HEK293 (cell line): ENCODE measurements at regions not wholly inside any gene's neighbourhood (a gene's known extent, or its start where the extent isn't known, plus 50 kb on each side); places are given as distances from the start of the nearest gene placed in this dataset.

Experiments used
- CTCF ChIA-PET: fragments of 350-600 bp; formaldehyde crosslinking; extraction: SDS; loops from one replicate; lab custom pipeline; 2021; ENCODE audit warnings: antibody characterized with exemption; lab: Yijun Ruan, JAX
- POLR2A ChIA-PET: fragments of 300-600 bp; formaldehyde crosslinking; extraction: SDS; loops from one replicate; lab custom pipeline; 2020; ENCODE audit warnings: antibody characterized with exemption, inconsistent platforms; lab: Yijun Ruan, JAX
- H3K27ac ChIP-seq: fragments of 200-500 bp; sonication (Bioruptor generic); 2 replicates; pipeline ENCODE4 v1.5.1; 2014; ENCODE audit warnings: low read depth, low read length, control low read depth, inconsistent platforms; ENCODE audit errors: extremely low read depth
- H3K36me3 ChIP-seq, 2 experiments: fragments of 200-500 bp in 1 of 2; sonication (Bioruptor generic) in 1 of 2; 1 replicate in 1 of 2; 2 replicates in 1 of 2; pipeline ENCODE4 v1.5.1; 2014 to 2017; ENCODE audit warnings: inconsistent platforms in 2 of 2, low read length in 2 of 2; ENCODE audit not compliant: control insufficient read depth in 2 of 2, insufficient read depth in 1 of 2
- H3K4me1 ChIP-seq: fragments of 200-500 bp; sonication (Bioruptor generic); 2 replicates; pipeline ENCODE4 v1.5.1; 2014; ENCODE audit warnings: mild to moderate bottlenecking, low read length, inconsistent platforms; ENCODE audit not compliant: control insufficient read depth, insufficient read depth
- H3K4me3 ChIP-seq: 2 replicates; pipeline ENCODE4 v1.5.1; 2011; ENCODE audit warnings: low read depth, mild to moderate bottlenecking, control low read depth, low read length, moderate library complexity
- H3K9me3 ChIP-seq: fragments of 200-500 bp; sonication (Bioruptor generic); 2 replicates; pipeline ENCODE4 v1.5.1; 2014; ENCODE audit warnings: low read depth, low read length, inconsistent platforms; ENCODE audit not compliant: control insufficient read depth, insufficient read depth
- EGR2 ChIP-seq: fragments of 450-650 bp; formaldehyde crosslinking; IDR thresholded peaks from 2 replicates; pipeline ENCODE4 v1.5.1; 2016; ENCODE audit warnings: low read depth, missing biosample characterization, missing genetic modification characterization
- KLF1 ChIP-seq: fragments of 450-650 bp; formaldehyde crosslinking; IDR thresholded peaks from 2 replicates; pipeline ENCODE4 v1.5.1; 2016; ENCODE audit warnings: missing biosample characterization, missing genetic modification characterization
- KLF9 ChIP-seq: fragments of 450-650 bp; formaldehyde crosslinking; IDR thresholded peaks from 2 replicates; pipeline ENCODE4 v1.5.1; 2016; ENCODE audit warnings: missing biosample characterization, missing genetic modification characterization, low read depth
- OSR2 ChIP-seq: fragments of 450-650 bp; formaldehyde crosslinking; IDR thresholded peaks from 2 replicates; pipeline ENCODE4 v1.5.1; 2016; ENCODE audit warnings: missing biosample characterization, missing genetic modification characterization
- PATZ1 ChIP-seq: fragments of 450-650 bp; formaldehyde crosslinking; IDR thresholded peaks from 2 replicates; pipeline ENCODE4 v1.5.1; 2016; ENCODE audit warnings: missing biosample characterization, missing genetic modification characterization
- PBX3 ChIP-seq: sonication (generic); formaldehyde crosslinking; IDR thresholded peaks from 2 replicates; pipeline ENCODE4 v1.8.1; 2022; ENCODE audit warnings: mild to moderate bottlenecking, moderate library complexity, missing genetic modification reagents
- PRDM6 ChIP-seq: fragments of 450-650 bp; formaldehyde crosslinking; IDR thresholded peaks from 2 replicates; pipeline ENCODE4 v1.5.1; 2017; ENCODE audit warnings: missing biosample characterization, missing genetic modification characterization
- RBAK ChIP-seq: fragments of 450-650 bp; formaldehyde crosslinking; IDR thresholded peaks from 2 replicates; pipeline ENCODE4 v1.5.1; 2016; ENCODE audit warnings: missing biosample characterization, missing genetic modification characterization
- SCRT2 ChIP-seq: fragments of 450-650 bp; formaldehyde crosslinking; IDR thresholded peaks from 2 replicates; pipeline ENCODE4 v1.5.1; 2016; ENCODE audit warnings: missing biosample characterization, missing genetic modification characterization
- SP3 ChIP-seq: fragments of 450-650 bp; formaldehyde crosslinking; IDR thresholded peaks from 2 replicates; pipeline ENCODE4 v1.5.1; 2016; ENCODE audit warnings: missing biosample characterization, missing genetic modification characterization
- ZBTB8A ChIP-seq: fragments of 450-650 bp; formaldehyde crosslinking; IDR thresholded peaks from 2 replicates; pipeline ENCODE4 v1.5.1; 2016; ENCODE audit warnings: missing biosample characterization, missing genetic modification characterization
- ZNF184 ChIP-seq: fragments of 450-650 bp; IDR thresholded peaks from 2 replicates; pipeline ENCODE4 v1.5.1; 2018; ENCODE audit warnings: missing biosample characterization, mild to moderate bottlenecking, missing genetic modification characterization
- ZNF202 ChIP-seq: fragments of 450-650 bp; formaldehyde crosslinking; IDR thresholded peaks from 2 replicates; pipeline ENCODE4 v1.5.1; 2016; ENCODE audit warnings: missing biosample characterization, missing genetic modification characterization, borderline replicate concordance
- ZNF248 ChIP-seq: fragments of 450-650 bp; formaldehyde crosslinking; IDR thresholded peaks from 2 replicates; pipeline ENCODE4 v1.5.1; 2017; ENCODE audit warnings: missing biosample characterization, missing genetic modification characterization
- ZNF324 ChIP-seq: fragments of 450-650 bp; formaldehyde crosslinking; IDR thresholded peaks from 2 replicates; pipeline ENCODE4 v1.5.1; 2016; ENCODE audit warnings: missing biosample characterization, missing genetic modification characterization
- ZNF529 ChIP-seq: fragments of 450-650 bp; formaldehyde crosslinking; IDR thresholded peaks from 2 replicates; pipeline ENCODE4 v1.5.1; 2017; ENCODE audit warnings: missing genetic modification characterization, missing biosample characterization; ENCODE audit not compliant: insufficient replicate concordance
- ZNF544 ChIP-seq: fragments of 450-650 bp; formaldehyde crosslinking; IDR thresholded peaks from 2 replicates; pipeline ENCODE4 v1.5.0; 2017; ENCODE audit warnings: missing biosample characterization, missing genetic modification characterization
- ZNF549 ChIP-seq: fragments of 450-650 bp; IDR thresholded peaks from 2 replicates; pipeline ENCODE4 v1.5.1; 2018; ENCODE audit warnings: missing biosample characterization, missing genetic modification characterization, mild to moderate bottlenecking, inconsistent platforms, moderate library complexity
- ZNF560 ChIP-seq: fragments of 450-650 bp; formaldehyde crosslinking; IDR thresholded peaks from 2 replicates; pipeline ENCODE4 v1.5.1; 2017; ENCODE audit warnings: missing biosample characterization, missing genetic modification characterization, borderline replicate concordance
- TF ChIP-seq, protein P1 (sequence below): fragments of 450-650 bp; formaldehyde crosslinking; IDR thresholded peaks from 2 replicates; pipeline ENCODE4 v1.5.0; 2017; ENCODE audit warnings: missing biosample characterization, missing genetic modification characterization, borderline replicate concordance
- TF ChIP-seq, protein P2 (sequence below): fragments of 450-650 bp; formaldehyde crosslinking; IDR thresholded peaks from 2 replicates; pipeline ENCODE4 v1.5.1; 2017; ENCODE audit warnings: missing biosample characterization, missing genetic modification characterization
- TF ChIP-seq, protein P3 (sequence below): fragments of 450-650 bp; formaldehyde crosslinking; IDR thresholded peaks from 2 replicates; pipeline ENCODE4 v1.5.1; 2016; ENCODE audit warnings: missing biosample characterization, missing genetic modification characterization

GRCh38 chr5:110909950-110910349, 161.6 kb upstream of the TSLP start:
- CTCF ChIA-PET, result interaction anchor here (0.6 kb wide), 1 partner anchor 194 kb away, joined by 3 read pairs; no protein-coding TSS in a partner anchor
- H3K36me3 ChIP-seq, result no peaks in the 10 kb centered on the region
- POLR2A ChIA-PET, result no interaction called here
- no peaks in the 10 kb centered on the region for H3K4me1 ChIP-seq
- no peaks in the 10 kb centered on the region for H3K9me3 ChIP-seq
- H3K27ac ChIP-seq, result no peak overlapping the region
- H3K4me3 ChIP-seq, result no peak overlapping the region
- TF ChIP-seq PRDM6 (tag by site-specific recombination), result no peak

GRCh38 chr5:110913221-110913620, 158.3 kb upstream of the TSLP start:
- Histone ChIP-seq H3K36me3 (no peaks in the 10 kb centered on the region), H3K4me1 (no peaks in the 10 kb centered on the region), H3K27ac (no peak overlapping the region), H3K9me3 (no peaks in the 10 kb centered on the region), H3K4me3 (no peak overlapping the region)
- ChIA-PET POLR2A (no interaction called here), CTCF (interaction anchor here (0.7 kb wide), 2 partner anchors 15 to 30 kb away, joined by 3 to 4 read pairs; no protein-coding TSS in a partner anchor)
- TF ChIP-seq, protein P1, sequence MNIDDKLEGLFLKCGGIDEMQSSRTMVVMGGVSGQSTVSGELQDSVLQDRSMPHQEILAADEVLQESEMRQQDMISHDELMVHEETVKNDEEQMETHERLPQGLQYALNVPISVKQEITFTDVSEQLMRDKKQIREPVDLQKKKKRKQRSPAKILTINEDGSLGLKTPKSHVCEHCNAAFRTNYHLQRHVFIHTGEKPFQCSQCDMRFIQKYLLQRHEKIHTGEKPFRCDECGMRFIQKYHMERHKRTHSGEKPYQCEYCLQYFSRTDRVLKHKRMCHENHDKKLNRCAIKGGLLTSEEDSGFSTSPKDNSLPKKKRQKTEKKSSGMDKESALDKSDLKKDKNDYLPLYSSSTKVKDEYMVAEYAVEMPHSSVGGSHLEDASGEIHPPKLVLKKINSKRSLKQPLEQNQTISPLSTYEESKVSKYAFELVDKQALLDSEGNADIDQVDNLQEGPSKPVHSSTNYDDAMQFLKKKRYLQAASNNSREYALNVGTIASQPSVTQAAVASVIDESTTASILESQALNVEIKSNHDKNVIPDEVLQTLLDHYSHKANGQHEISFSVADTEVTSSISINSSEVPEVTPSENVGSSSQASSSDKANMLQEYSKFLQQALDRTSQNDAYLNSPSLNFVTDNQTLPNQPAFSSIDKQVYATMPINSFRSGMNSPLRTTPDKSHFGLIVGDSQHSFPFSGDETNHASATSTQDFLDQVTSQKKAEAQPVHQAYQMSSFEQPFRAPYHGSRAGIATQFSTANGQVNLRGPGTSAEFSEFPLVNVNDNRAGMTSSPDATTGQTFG, result no peak
- TF ChIP-seq ZNF202 (tag by site-specific recombination) (no peak), OSR2 (tag by site-specific recombination) (no peak), PATZ1 (tag by site-specific recombination) (no peak), ZNF549 (tag by site-specific recombination) (no peak), ZNF184 (tag by site-specific recombination) (no peak), KLF1 (tag by site-specific recombination) (no peak)

DNA sequence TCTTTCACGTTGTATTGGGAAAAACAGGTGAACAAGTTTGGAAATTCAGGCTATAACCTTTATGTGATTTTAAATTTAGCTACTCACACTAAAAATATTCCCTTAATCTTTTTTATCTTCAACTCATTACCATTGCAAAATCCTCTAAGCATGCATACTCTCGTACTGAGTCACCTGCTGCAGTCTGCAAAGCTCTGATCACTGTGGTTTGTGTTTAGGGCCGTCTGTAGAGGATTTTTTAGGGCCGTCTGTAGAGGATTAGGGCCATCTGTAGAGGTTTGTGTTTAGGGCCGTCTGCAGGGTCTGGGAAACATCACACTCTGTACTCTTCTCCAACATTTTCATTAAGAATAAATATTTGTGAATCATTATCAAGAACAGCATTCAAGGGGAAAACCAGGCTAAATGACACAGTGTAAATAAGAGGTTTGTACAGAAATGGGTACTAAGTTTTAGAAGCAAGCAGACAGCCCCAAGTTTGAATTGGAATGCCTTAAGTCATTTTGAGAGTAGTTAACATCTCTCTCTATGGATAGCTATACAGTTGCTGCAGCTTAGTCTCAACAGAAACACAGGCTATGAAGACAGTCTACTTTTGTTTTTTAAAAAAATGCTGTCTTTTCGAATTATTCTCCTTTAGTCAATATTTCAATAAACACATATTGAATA, 155.0 kb upstream of the TSLP start:
- CTCF ChIA-PET, result no interaction called here
- H3K9me3 ChIP-seq, result no peaks in the 10 kb centered on the region
- TF ChIP-seq ZNF529 (tag by site-specific recombination) (no peak), SCRT2 (no peak), ZBTB8A (tag by site-specific recombination) (no peak), RBAK (tag by site-specific recombination) (no peak), ZNF544 (tag by site-specific recombination) (no peak), KLF9 (tag by site-specific recombination) (no peak), ZNF560 (no peak), SP3 (tag by site-specific recombination) (no peak), PBX3 (CRISPR knock-in tag) (no peak), ZNF248 (tag by site-specific recombination) (no peak), ZNF324 (no peak), EGR2 (tag by site-specific recombination) (no peak)
- TF ChIP-seq, protein P2, sequence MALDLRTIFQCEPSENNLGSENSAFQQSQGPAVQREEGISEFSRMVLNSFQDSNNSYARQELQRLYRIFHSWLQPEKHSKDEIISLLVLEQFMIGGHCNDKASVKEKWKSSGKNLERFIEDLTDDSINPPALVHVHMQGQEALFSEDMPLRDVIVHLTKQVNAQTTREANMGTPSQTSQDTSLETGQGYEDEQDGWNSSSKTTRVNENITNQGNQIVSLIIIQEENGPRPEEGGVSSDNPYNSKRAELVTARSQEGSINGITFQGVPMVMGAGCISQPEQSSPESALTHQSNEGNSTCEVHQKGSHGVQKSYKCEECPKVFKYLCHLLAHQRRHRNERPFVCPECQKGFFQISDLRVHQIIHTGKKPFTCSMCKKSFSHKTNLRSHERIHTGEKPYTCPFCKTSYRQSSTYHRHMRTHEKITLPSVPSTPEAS (tag by site-specific recombination), result no peak
- TF ChIP-seq, protein P3, sequence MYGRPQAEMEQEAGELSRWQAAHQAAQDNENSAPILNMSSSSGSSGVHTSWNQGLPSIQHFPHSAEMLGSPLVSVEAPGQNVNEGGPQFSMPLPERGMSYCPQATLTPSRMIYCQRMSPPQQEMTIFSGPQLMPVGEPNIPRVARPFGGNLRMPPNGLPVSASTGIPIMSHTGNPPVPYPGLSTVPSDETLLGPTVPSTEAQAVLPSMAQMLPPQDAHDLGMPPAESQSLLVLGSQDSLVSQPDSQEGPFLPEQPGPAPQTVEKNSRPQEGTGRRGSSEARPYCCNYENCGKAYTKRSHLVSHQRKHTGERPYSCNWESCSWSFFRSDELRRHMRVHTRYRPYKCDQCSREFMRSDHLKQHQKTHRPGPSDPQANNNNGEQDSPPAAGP (tag by site-specific recombination), result no peak

More for the DNA sequence above, 155.0 kb upstream of the TSLP start:
- no peaks in the 10 kb centered on the region for H3K4me1 ChIP-seq
- POLR2A ChIA-PET, result interaction anchor here (0.6 kb wide), 1 partner anchor 30 kb away, joined by 3 read pairs; no protein-coding TSS in a partner anchor
- H3K4me3 ChIP-seq, result no peak overlapping the region
- no peak overlapping the region for H3K27ac ChIP-seq
- H3K36me3 ChIP-seq, result no peaks in the 10 kb centered on the region
